GM18502 (cell line): ENCODE measurements at regions not wholly inside any gene's neighbourhood (a gene's known extent, or its start where the extent isn't known, plus 50 kb on each side); places are given as distances from the start of the nearest gene placed in this dataset.

ENCODE experiments used
- ATAC-seq: cut with Tn5 transposase; IDR thresholded peaks from one replicate; pipeline ENCODE4 v1.9.1; 2021; ENCODE audit warnings: mild to moderate bottlenecking; ENCODE audit not compliant: unreplicated experiment, poor library complexity

DNA sequence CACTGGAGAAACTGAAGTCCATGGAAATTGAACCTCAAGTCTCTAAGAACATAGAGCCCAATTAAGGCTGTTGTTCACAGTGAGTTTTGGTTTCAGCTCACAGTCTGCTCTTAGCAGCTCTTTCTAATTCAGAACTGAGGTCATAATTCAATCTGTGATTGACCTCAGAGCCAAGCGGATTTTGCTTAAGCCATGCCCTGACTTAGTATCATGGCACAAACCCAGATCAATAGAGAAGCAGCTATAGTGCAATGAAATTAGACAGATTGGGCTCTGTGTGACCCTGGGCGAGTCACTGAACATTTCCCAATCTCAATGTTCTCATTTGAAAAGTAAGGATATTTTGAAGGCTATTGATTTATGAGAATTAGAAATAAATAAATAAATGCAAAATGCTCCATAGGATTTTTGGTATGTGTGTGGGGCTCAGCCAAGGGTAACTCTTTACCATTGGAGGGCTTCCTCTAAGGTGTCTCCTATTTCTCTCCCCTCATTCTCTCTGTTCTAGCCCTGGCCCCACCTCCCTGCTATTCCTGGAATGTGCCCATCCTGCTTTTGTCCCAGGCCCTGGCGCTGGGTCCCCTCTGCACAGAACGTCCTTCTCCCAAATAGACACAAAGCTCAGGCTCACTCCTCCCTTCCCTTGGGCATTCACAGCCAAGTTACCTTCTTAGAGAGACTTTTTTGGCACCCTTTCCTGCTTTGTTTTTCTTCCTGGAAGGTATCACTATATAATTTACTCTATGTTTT, 239.6 kb downstream of the LPIN1 start:
- ATAC-seq = no peak

- no peak for ATAC-seq
These were observed 240.7 kb downstream of the LPIN1 start for GRCh38 chr2:11987151-11987550.

DNA sequence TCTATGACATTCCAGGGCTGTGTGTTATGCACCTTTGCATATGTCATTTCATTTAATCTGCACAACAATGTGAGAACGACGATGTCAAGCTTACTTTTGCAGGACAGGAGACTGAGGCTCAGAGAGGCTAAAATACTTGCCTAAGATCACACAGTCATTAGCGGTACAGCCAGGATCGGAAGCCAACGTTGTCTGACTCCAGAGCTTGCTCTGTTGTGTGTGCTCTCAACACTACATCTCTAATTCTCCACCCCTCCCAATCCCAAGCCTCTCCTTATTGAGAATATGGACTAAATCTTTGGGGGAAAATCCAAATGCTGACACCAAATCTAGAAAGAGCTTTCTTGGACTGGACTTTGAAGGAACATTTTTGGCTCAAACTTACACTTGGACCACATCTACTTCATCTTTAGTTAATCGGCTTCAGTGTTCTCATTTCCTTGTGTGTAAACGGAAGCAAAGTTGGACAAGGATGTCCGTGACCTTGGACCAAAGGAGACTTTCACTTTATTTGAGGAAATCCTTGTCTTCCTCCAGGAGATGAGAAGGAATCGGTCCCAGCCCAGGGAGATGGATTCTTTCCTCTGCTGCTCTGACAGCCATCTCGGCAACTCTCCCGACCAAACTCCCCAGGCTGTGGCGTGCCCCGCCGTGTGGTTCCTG, 242.4 kb downstream of the LPIN1 start:
- ATAC-seq = no peak

DNA sequence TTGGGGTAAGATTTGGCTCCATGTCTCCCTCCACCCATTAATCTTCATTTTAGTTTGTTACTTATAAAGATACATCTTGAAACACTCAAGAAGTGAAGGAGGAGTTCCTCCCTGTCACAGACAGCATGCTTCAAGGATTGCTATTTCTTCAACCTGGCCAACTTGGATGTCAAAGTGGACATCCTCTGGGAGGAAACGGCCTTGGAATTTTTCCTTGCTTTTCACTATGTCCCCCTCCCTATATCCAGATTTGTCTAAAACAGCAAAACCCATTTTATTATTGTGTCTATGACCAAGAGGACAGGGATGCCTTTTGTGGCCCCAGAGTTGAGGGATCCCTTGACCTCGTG, 242.9 kb downstream of the LPIN1 start:
- ATAC-seq = no peak

DNA sequence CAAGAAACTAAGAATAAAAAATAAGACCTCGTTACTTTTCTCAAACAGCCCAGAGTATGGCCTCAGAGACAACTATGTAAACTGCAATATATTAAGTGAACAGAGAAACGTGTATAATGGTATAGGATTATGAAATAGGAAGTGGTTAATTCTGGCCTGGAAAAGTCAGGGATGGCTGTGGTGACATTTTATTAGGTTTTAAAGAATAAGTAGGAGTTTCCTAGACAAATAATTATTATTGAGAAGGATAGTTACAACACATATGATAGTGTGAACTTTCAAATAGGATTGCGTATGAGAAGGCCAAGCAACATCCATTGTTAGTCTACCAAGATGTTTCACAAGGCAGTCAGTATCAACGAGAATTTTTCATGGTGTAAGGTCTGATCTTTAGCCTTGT, 244.1 kb downstream of the LPIN1 start:
- ATAC-seq = no peak

DNA sequence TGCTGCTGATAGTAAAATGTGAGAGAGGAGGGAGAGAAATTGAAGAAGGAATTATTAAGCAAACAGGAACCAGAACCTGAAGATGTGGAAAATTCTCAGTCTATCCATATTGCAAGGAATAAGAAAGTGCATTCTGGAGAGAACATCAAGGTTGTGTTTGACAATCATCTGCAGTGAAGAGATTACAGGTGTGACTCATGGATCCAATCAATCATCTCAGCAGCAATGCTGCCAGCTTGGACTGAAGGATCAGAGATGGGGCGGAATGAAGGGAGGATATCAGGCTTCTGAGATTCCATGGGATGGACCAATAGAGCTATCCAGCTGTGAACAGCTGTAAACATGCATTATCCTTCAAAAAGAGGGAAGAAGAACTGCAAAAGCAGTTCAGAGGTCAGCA, 247.3 kb downstream of the LPIN1 start:
- ATAC-seq = no peak

DNA sequence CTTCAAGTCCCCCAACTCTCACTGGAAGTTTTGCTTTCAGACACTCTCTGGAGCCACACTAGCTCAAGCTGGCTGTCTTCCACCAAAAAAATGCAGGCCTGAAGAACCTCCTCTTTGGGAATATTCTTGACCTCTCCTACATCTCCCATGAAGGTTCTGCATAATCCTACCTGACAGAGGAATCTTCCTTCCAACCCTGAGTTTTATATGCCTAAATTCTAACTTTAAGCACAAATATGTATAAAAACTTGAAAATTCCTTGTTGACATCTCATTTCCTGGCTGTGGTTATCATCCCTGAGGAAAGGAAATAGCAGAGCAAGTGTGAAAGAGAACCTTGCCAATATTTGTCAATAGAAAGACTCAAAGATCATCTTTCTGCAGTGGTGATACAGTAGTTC, 249.0 kb downstream of the LPIN1 start:
- no peak for ATAC-seq

DNA sequence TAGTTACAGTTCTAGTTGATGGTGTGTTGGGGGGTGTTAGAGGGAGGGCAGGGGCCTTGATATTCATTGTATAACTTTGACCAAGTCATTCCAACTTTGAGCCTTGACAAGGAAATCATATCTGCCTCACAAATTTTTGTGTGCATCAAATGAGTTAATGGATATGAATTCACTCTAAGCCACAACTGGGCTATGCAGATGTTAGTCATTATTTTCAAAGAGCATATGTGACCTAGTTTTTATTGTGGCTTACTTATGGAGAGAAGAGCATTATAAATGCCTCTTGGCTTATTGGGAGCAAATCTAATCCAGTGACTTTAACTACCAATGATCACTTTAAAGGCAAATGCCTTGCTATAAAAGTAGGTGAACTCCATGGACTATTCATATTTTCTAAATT, 250.2 kb downstream of the LPIN1 start:
- ATAC-seq = no peak

DNA sequence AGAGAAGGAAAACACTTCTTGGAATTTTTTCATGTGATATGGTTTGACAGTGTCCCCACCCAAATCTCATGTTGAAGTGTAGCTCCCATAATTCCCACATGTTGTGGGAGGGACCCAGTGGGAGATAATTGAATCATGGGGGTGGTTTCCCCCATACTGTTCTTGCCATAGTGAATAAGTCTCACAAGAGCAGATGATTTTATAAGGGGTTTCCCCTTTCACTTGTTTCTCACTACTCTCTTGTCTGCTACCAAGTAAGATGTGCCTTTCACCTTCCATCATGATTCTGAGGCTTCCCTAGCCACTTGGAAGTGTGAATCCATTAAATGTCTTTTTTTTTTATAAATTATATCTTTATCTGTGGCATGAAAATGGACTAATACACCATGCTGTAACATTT, 250.7 kb downstream of the LPIN1 start:
- no peak for ATAC-seq

GRCh38 chr2:11998218-11998617, 251.8 kb downstream of the LPIN1 start:
- peak; percentile 81 for ATAC-seq

GRCh38 chr2:11998626-11999378, 252.4 kb downstream of the LPIN1 start:
- peak; percentile 69 for ATAC-seq

DNA sequence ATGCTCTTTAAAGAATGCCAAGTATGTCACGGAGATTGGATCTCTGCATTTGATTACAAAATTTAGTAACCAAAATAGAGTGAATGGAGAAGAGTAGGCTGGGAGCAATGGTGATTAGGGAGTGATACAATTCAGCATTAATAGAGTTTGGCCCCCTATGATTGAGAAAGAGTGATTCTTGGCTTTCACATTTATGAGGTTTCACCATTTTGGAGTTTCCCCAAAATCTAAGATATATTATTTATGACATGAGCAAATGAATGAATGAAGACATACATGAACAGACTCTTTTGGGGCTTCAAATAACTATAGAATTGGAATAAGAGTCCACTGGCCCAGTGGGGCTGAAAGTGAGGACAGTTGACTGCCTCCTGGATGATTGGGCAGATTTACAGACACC, 255.2 kb downstream of the LPIN1 start:
- ATAC-seq = no peak

- no peak for ATAC-seq
These were observed 255.8 kb downstream of the LPIN1 start for GRCh38 chr2:12002215-12002614.

GRCh38 chr2:12004713-12005112, 258.3 kb downstream of the LPIN1 start:
- ATAC-seq = no peak

- peak; percentile 84 for ATAC-seq
These were observed 259.7 kb downstream of the LPIN1 start for GRCh38 chr2:12005886-12006681.

DNA sequence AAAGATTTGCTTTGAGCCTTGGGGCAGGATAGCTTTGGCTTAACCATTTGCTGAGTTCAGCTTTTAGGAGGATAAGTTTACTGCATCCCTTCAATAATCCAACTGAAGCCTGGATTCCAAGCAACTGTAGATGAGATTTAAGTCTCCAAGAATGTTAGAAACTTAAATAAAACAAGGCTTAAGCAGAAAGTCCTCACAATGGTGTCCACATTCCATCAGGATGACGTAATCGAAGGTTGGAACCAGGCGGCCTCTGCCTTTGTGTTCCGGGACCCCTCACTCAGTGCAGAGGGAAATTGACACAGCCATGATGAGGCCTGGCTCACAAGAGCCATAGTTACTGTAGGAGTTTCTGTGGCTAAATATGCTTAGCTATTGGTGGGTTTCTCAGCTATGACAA, 260.4 kb downstream of the LPIN1 start:
- no peak for ATAC-seq

DNA sequence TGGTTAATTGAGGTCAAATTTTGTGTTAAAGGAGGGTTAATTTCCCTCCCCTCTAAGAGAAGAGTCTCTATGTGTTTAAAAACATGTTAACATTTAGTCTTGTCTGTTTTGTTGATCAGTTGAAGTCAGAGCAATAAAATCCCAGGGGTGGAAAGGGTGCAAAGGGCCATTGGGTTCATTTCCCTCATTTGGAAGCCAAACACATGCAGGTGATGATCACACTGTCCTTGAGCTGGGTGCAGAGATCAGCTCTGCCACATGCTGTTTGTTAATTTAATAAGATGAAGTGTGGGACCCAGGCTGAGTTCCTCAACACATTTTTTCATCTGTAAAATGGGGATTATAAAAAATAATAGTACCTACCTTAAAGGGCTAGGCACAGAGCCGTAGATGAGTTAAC, 260.9 kb downstream of the LPIN1 start:
- ATAC-seq = no peak

GRCh38 chr2:12008425-12009061, 262.1 kb downstream of the LPIN1 start:
- peak; percentile 84 for ATAC-seq

GRCh38 chr2:12009323-12009905, 263.0 kb downstream of the LPIN1 start:
- no peak for ATAC-seq

GRCh38 chr2:12010059-12010458, 263.6 kb downstream of the LPIN1 start:
- ATAC-seq = no peak
